Epithelial cell of esophagus (primary cell): ENCODE measurements at regions not wholly inside any gene's neighbourhood (a gene's known extent, or its start where the extent isn't known, plus 50 kb on each side); places are given as distances from the start of the nearest gene placed in this dataset.

Source experiments
- DNase-seq: peaks from one replicate; pipeline ENCODE4 v3.0.0; 2010; ENCODE audit warnings: low read depth
- H3K4me3 ChIP-seq: 2 replicates; pipeline ENCODE4 v1.5.1; 2011; ENCODE audit warnings: mild to moderate bottlenecking, low read length, control low read depth
- TF ChIP-seq, protein P1 (sequence below): IDR thresholded peaks from 2 replicates; pipeline ENCODE4 v1.5.1; 2011; ENCODE audit warnings: low read depth, mild to moderate bottlenecking, low read length, control low read depth, inconsistent platforms; ENCODE audit not compliant: insufficient read depth; ENCODE audit errors: missing control alignments

- TF ChIP-seq, protein P1, sequence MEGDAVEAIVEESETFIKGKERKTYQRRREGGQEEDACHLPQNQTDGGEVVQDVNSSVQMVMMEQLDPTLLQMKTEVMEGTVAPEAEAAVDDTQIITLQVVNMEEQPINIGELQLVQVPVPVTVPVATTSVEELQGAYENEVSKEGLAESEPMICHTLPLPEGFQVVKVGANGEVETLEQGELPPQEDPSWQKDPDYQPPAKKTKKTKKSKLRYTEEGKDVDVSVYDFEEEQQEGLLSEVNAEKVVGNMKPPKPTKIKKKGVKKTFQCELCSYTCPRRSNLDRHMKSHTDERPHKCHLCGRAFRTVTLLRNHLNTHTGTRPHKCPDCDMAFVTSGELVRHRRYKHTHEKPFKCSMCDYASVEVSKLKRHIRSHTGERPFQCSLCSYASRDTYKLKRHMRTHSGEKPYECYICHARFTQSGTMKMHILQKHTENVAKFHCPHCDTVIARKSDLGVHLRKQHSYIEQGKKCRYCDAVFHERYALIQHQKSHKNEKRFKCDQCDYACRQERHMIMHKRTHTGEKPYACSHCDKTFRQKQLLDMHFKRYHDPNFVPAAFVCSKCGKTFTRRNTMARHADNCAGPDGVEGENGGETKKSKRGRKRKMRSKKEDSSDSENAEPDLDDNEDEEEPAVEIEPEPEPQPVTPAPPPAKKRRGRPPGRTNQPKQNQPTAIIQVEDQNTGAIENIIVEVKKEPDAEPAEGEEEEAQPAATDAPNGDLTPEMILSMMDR, result no peak
- no peak overlapping the region for H3K4me3 ChIP-seq
Observed at GRCh38 chr14:34201909-34202637, 251.2 kb upstream of the EGLN3 start.

GRCh38 chr14:34199585-34199984, 248.7 kb upstream of the EGLN3 start:
- H3K4me3 ChIP-seq, result no peak overlapping the region
- peak; percentile 69 for DNase-seq
- TF ChIP-seq, protein P1, result no peak

More at GRCh38 chr14:34201909-34202637, 251.2 kb upstream of the EGLN3 start:
- peak; percentile 79 for DNase-seq

- H3K4me3 ChIP-seq, result no peak overlapping the region
- DNase-seq, result no peak
- TF ChIP-seq, protein P1, result no peak
Observed at GRCh38 chr14:34198096-34198495, 247.2 kb upstream of the EGLN3 start.

- H3K4me3 ChIP-seq, result no peak overlapping the region
- TF ChIP-seq, protein P1, result no peak
- DNase-seq, result no peak
Observed at GRCh38 chr14:34195964-34196363, 245.1 kb upstream of the EGLN3 start.

GRCh38 chr14:34190717-34191116, 239.8 kb upstream of the EGLN3 start:
- DNase-seq, result no peak

GRCh38 chr14:34189866-34190265, 239.0 kb upstream of the EGLN3 start:
- TF ChIP-seq, protein P1, result no peak
- no peak for DNase-seq
- no peak overlapping the region for H3K4me3 ChIP-seq

More at GRCh38 chr14:34190717-34191116, 239.8 kb upstream of the EGLN3 start:
- H3K4me3 ChIP-seq, result no peak overlapping the region
- TF ChIP-seq, protein P1, result no peak
